ENCODE measurements at regions not wholly inside any gene's neighbourhood (a gene's known extent, or its start where the extent isn't known, plus 50 kb on each side); places are given as distances from the start of the nearest gene placed in this dataset.
A peak's percentile ranks its signal among the peaks of the same experiment; 100 is the strongest.
"Not testable (repeated sequence)": the region's sequence is repeated elsewhere in the genome, so short reads cannot be mapped to it uniquely, and the experiment has no call there.

DNA sequence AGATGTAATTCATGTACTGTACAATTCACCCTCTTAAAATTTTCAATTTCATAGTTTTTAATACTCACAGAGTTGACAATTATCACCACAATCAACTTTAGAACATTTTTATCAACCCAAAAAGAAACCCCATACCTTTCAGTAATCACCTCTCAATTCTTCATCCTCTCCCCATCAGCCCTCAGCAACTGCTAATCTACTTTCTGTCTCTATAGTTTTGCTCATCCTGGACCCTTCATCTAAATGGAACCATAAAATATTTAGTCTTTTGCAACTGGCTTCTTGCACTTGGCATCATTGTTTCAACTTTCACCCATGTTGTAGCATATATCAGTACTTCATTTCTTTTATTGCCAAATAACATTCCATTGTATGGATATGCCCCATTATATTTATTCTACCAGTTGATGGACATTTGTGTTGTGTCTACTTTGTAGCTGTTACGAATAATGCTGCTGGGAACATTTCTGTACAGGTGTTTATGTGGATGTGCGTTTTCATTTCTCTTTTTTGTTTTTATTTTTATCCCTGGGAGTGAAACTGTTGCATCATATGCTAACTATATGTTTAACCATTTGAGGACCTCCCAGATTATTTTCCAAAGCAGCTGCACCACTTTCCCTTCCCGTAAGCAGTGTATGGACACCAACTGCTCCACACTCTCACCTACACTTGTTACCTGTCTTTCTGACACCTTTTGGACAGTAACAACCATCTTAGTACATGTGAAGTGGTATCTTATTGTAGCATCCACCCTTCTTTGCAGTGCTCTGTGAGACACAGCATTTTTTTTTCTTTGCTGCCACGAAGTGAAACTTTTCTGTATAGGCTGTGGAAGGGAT is 65.4 kb upstream of the APBB1IP start:
- no peak for DNase-seq
- Histone ChIP-seq H3K36me3 (ENCODE audit: control insufficient read depth, insufficient read depth, low read length) (no peaks in the 10 kb centered on the region), H3K9me3 (replicated peaks; ENCODE audit: control insufficient read depth, low read depth, low read length) (no peaks in the 10 kb centered on the region), H3K27ac (ENCODE audit: low read length) (no peak overlapping the region), H3K27me3 (ENCODE audit: control insufficient read depth, insufficient read depth, low read length) (no peaks in the 10 kb centered on the region), H3K4me1 (ENCODE audit: control insufficient read depth, insufficient read depth, low read length) (no peaks in the 10 kb centered on the region), H3K4me3 (ENCODE audit: low read length) (no peak overlapping the region)
- no CpG with 5 or more reads among the region's 4 CpGs for WGBS (ENCODE audit: insufficient coverage)

DNA sequence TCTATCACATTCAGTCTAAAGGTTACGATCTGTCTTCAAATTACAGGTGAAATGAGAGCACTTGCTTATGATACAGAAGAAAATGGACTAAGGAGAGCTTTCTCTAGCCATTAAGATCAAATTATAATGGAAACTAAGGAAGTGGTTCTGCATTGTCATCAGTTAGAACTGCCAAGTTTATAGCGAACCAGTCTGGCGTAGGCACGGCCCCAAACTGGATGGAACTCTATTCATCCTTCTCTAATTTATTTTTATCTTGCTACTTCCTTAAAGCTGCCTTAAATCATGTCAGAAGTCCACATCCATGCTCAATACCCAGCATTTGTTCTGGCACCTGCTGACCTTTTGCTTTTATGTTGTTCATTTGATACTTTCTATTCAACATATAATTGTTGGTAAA is 63.7 kb upstream of the APBB1IP start:
- H3K4me1 ChIP-seq (ENCODE audit: control insufficient read depth, insufficient read depth, low read length) = no peaks in the 10 kb centered on the region
- WGBS (ENCODE audit: insufficient coverage) = no CpG with 5 or more reads among the region's 4 CpGs
- no peaks in the 10 kb centered on the region for H3K27me3 ChIP-seq (ENCODE audit: control insufficient read depth, insufficient read depth, low read length)
- peak; percentile 42 for DNase-seq
- no peak overlapping the region for H3K4me3 ChIP-seq (ENCODE audit: low read length)
- no peaks in the 10 kb centered on the region for H3K36me3 ChIP-seq (ENCODE audit: control insufficient read depth, insufficient read depth, low read length)
- no peaks in the 10 kb centered on the region for H3K9me3 ChIP-seq (replicated peaks; ENCODE audit: control insufficient read depth, low read depth, low read length)
- H3K27ac ChIP-seq (ENCODE audit: low read length) = no peak overlapping the region

DNA sequence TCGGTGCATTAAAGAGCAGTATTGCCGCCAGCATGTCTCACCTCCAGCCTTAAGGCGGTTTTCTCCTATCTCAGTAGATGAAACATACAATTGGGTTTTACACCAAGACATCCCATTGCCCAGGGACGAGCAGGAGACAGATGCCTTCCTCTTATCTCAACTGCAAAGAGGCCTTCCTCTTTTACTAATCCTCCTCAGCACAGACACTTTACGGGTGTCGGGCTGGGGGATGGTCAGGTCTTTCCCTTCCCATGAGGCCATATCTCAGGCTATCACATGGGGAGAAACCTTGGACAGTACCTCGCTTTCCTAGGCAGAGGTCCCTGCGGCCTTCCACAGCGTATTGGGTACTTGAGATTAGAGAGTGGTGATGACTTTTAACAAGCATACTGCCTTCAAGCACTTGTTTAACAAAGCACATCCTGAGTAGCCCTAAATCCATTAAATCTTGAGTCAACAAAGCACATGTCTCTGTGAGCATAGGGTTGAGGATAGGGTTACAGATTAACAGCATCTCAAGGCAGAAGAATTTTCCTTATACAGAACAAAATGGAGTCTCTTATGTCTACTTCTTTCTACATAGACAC is 60.8 kb upstream of the APBB1IP start:
- H3K27ac ChIP-seq (ENCODE audit: low read length); H3K36me3 ChIP-seq (ENCODE audit: control insufficient read depth, insufficient read depth, low read length); DNase-seq; H3K4me3 ChIP-seq (ENCODE audit: low read length); H3K9me3 ChIP-seq (replicated peaks; ENCODE audit: control insufficient read depth, low read depth, low read length); H3K27me3 ChIP-seq (ENCODE audit: control insufficient read depth, insufficient read depth, low read length); H3K4me1 ChIP-seq (ENCODE audit: control insufficient read depth, insufficient read depth, low read length): not testable (repeated sequence)
- WGBS (ENCODE audit: insufficient coverage) = 50% methylated on average over 3 of the region's 9 CpGs

DNA sequence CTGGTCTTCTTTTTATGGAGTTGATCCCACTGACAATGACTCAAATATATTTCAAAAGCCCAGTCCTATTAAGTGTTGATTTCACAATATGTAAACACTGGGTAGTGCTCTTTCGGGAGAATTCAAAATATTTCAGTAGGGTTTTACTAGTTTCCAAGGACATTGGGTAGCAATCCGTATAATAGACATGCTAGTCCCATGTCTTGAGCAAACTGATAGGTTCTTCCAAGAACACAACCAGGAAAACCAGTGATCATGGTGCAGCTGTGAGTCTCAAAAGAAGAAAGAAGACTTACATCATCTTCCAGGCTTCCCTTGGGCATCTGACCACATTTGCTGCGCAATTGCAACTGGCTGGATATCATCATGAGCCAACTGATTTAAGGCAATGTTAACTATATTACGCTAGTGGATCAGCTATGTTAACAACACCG is 59.3 kb upstream of the APBB1IP start:
- no peaks in the 10 kb centered on the region for H3K9me3 ChIP-seq (replicated peaks; ENCODE audit: control insufficient read depth, low read depth, low read length)
- no peak overlapping the region for H3K27ac ChIP-seq (ENCODE audit: low read length)
- H3K4me3 ChIP-seq (ENCODE audit: low read length) = no peak overlapping the region
- no peaks in the 10 kb centered on the region for H3K4me1 ChIP-seq (ENCODE audit: control insufficient read depth, insufficient read depth, low read length)
- DNase-seq = no peak
- no peaks in the 10 kb centered on the region for H3K27me3 ChIP-seq (ENCODE audit: control insufficient read depth, insufficient read depth, low read length)
- no peaks in the 10 kb centered on the region for H3K36me3 ChIP-seq (ENCODE audit: control insufficient read depth, insufficient read depth, low read length)
- 0% methylated on average over 1 of the region's 5 CpGs for WGBS (ENCODE audit: insufficient coverage)

DNA sequence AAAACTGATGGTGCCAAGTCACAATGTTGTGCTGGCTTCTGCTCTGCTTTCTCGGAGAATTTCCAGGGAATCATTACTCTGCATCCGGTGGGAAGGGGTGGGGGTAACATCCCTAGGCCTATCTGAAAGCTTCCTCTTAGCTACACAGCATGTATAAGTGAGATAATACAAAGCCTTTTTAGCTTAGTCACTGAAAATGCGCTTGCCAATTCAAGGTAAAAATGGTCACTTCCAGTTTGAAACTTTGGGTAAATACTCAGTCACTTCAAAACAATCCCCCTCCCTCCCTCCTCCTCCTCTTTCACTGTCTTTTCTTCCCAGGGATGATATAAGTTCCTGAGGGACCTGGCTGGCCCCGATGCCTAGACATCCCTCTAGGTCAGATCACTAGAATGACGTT is 57.3 kb upstream of the APBB1IP start:
- DNase-seq = no peak
- Histone ChIP-seq H3K4me3 (ENCODE audit: low read length) (no peak overlapping the region), H3K4me1 (ENCODE audit: control insufficient read depth, insufficient read depth, low read length) (no peaks in the 10 kb centered on the region), H3K36me3 (ENCODE audit: control insufficient read depth, insufficient read depth, low read length) (no peaks in the 10 kb centered on the region), H3K9me3 (replicated peaks; ENCODE audit: control insufficient read depth, low read depth, low read length) (no peaks in the 10 kb centered on the region), H3K27me3 (ENCODE audit: control insufficient read depth, insufficient read depth, low read length) (no peaks in the 10 kb centered on the region), H3K27ac (ENCODE audit: low read length) (no peak overlapping the region)
- WGBS (ENCODE audit: insufficient coverage) = no CpG with 5 or more reads among the region's 5 CpGs

DNA sequence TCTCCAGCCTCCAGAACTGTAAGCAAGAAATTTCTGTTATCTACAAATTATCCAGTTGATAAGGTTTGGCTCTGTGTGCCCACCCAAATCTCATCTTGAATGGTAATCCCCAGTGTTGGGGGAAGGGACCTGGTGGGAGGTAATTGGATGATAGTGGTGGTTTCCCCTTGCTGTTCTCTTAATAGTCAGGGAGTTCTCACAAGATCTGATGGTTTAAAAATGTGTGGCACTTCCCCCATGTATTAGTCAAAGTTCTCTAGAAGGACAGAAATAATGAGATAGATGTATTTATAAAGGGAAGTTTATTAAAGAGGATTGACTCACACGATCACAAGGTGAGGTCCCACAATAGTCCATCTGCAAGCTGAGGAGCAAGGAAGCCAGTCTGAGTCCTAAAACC is 56.2 kb upstream of the APBB1IP start:
- H3K9me3 ChIP-seq (replicated peaks; ENCODE audit: control insufficient read depth, low read depth, low read length) = no peaks in the 10 kb centered on the region
- 85% methylated on average over 1 of the region's 1 CpG for WGBS (ENCODE audit: insufficient coverage)
- no peak overlapping the region for H3K4me3 ChIP-seq (ENCODE audit: low read length)
- H3K27me3 ChIP-seq (ENCODE audit: control insufficient read depth, insufficient read depth, low read length) = no peaks in the 10 kb centered on the region
- H3K27ac ChIP-seq (ENCODE audit: low read length) = no peak overlapping the region
- DNase-seq = no peak
- H3K4me1 ChIP-seq (ENCODE audit: control insufficient read depth, insufficient read depth, low read length) = no peaks in the 10 kb centered on the region
- H3K36me3 ChIP-seq (ENCODE audit: control insufficient read depth, insufficient read depth, low read length) = no peaks in the 10 kb centered on the region

DNA sequence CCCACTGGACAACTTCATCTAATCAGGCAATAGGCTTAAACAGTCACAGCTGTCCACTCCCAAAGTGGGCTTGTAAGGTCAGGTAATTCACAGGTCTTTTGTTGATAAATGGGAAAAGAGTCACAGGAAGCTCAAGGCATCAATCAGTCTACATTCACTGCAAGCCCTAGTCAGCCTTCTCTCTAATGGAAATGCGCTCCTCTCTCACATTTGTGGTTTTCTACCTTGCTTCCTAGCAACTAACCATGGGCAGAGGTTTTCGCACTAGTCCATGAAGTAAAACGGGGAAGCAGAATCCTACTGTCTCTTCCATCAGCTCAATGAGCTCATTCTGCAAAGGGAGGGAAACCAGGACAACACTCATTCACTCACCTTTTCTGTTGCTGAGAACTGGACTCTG is 53.5 kb upstream of the APBB1IP start:
- DNase-seq = no peak
- no peak overlapping the region for H3K4me3 ChIP-seq (ENCODE audit: low read length)
- H3K27me3 ChIP-seq (ENCODE audit: control insufficient read depth, insufficient read depth, low read length) = no peaks in the 10 kb centered on the region
- no peaks in the 10 kb centered on the region for H3K4me1 ChIP-seq (ENCODE audit: control insufficient read depth, insufficient read depth, low read length)
- H3K9me3 ChIP-seq (replicated peaks; ENCODE audit: control insufficient read depth, low read depth, low read length) = no peaks in the 10 kb centered on the region
- whole genome bisulfite sequencing (ENCODE audit: insufficient coverage) = 89% methylated on average over 2 of the region's 3 CpGs
- no peaks in the 10 kb centered on the region for H3K36me3 ChIP-seq (ENCODE audit: control insufficient read depth, insufficient read depth, low read length)
- H3K27ac ChIP-seq (ENCODE audit: low read length) = no peak overlapping the region

DNA sequence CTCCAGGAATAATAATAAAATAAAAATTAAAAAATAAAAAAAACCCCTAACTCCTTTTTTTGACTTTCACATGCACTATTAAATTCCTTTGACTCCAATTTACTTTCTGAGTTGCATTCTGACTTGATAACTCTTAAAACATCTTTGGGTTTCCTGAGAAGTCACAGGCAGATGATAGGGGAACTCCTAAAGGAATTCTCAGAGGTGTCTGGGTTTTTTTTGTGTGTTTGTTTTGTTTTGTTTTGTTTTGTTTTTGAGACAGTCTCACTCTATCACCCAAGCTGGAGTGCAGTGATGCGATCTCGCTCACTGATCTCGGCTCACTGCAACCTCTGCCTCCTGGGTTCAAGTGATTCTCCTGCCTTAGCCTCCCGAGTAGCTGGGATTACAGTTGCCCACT is 52.7 kb upstream of the APBB1IP start:
- Histone ChIP-seq H3K36me3 (ENCODE audit: control insufficient read depth, insufficient read depth, low read length) (no peaks in the 10 kb centered on the region), H3K9me3 (replicated peaks; ENCODE audit: control insufficient read depth, low read depth, low read length) (no peaks in the 10 kb centered on the region), H3K27me3 (ENCODE audit: control insufficient read depth, insufficient read depth, low read length) (no peaks in the 10 kb centered on the region), H3K4me3 (ENCODE audit: low read length) (no peak overlapping the region), H3K4me1 (ENCODE audit: control insufficient read depth, insufficient read depth, low read length) (no peaks in the 10 kb centered on the region), H3K27ac (ENCODE audit: low read length) (no peak overlapping the region)
- DNase-seq = no peak
- WGBS (ENCODE audit: insufficient coverage) = 67% methylated on average over 3 of the region's 4 CpGs

DNA sequence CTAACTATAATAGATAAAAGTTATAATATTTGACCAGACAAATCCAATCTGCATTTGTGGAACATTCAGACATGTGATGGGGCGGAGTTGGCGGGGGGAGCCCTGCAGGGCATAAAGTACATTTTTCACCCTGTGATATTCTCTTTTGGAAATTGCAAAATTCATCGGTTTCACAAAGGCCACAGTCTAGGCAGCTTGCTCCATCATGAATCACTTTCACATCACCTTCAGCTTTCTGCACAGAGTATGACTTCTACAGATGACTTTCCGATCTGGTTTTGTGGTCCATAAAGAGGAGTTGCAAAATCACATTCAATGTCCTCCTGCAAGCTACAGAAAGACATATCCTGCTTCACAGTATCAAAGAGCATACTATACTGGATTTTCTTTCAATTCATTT is 51.4 kb upstream of the APBB1IP start:
- Histone ChIP-seq H3K4me1 (ENCODE audit: control insufficient read depth, insufficient read depth, low read length) (no peaks in the 10 kb centered on the region), H3K4me3 (ENCODE audit: low read length) (no peak overlapping the region), H3K9me3 (replicated peaks; ENCODE audit: control insufficient read depth, low read depth, low read length) (no peaks in the 10 kb centered on the region), H3K36me3 (ENCODE audit: control insufficient read depth, insufficient read depth, low read length) (no peaks in the 10 kb centered on the region), H3K27me3 (ENCODE audit: control insufficient read depth, insufficient read depth, low read length) (peaks cover under 1% of the 10 kb centered on the region), H3K27ac (ENCODE audit: low read length) (no peak overlapping the region)
- 73% methylated on average over 4 of the region's 4 CpGs for WGBS (ENCODE audit: insufficient coverage)
- DNase-seq = no peak
